ENCODE measurements at regions not wholly inside any gene's neighbourhood (a gene's known extent, or its start where the extent isn't known, plus 50 kb on each side); places are given as distances from the start of the nearest gene placed in this dataset.

DNA sequence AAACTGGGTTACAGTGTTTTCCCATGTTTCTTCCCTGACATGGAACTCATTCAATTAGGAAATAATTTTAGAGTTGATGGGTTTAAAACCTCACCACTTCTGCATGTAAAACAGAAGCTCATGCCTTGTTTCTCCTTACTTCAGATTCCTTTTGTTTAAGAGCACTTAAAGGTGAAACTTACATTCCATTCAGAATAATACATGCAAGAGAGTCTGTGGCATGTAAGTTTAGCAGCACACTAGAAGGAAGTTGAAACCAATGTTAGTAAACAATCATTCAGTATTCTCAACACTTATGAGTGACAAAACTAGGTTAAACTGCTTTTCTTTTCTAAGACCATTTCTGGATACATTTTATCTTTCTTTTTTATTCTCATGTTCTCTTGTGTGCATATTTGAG is 495.6 kb upstream of the PTCHD4 start:
- TF ChIP-seq CTCF (IDR thresholded peaks at IDR 0.05) (no peak), POLR2A (IDR thresholded peaks at IDR 0.05) (no peak), POLR2AphosphoS5 (IDR thresholded peaks at IDR 0.05) (no peak)

All from prostate gland (tissue), 2 donors.